Endothelial cell of umbilical vein (primary cell): ENCODE measurements at regions not wholly inside any gene's neighbourhood (a gene's known extent, or its start where the extent isn't known, plus 50 kb on each side); places are given as distances from the start of the nearest gene placed in this dataset.

Experiments used
- EZH2 ChIP-seq: IDR thresholded peaks from 2 replicates; pipeline ENCODE4 v1.6.1; 2012; ENCODE audit warnings: borderline replicate concordance, low read depth, mild to moderate bottlenecking, moderate library complexity, low read length, inconsistent platforms; ENCODE audit not compliant: severe bottlenecking
- POLR2AphosphoS5 ChIP-seq: IDR thresholded peaks from 2 replicates; pipeline ENCODE4 v1.6.1; 2012; ENCODE audit warnings: low read depth, mild to moderate bottlenecking, control low read depth, low read length, moderate library complexity; ENCODE audit not compliant: insufficient read depth

- TF ChIP-seq POLR2AphosphoS5, result no peak
- no peak for TF ChIP-seq EZH2
Measured at GRCh38 chr11:16632295-16633200, 105.9 kb upstream of the C11orf58 start.
